Caco-2 (cell line): ENCODE measurements at regions not wholly inside any gene's neighbourhood (a gene's known extent, or its start where the extent isn't known, plus 50 kb on each side); places are given as distances from the start of the nearest gene placed in this dataset.
A peak's percentile ranks its signal among the peaks of the same experiment; 100 is the strongest.

Source experiments
- BruUV-seq: library from RNA; stranded (reverse); fragments of 400-500 nt; replicated peaks from 2 replicates; lab custom pipeline; 2021; lab: Mats Ljungman, UMichigan
- CTCF ChIA-PET: fragments of 300-600 bp; sonication (Branson Sonifier 250); formaldehyde crosslinking; loops from one replicate; lab custom pipeline; 2022; ENCODE audit warnings: antibody characterized with exemption; lab: Charles Lee
- POLR2A ChIA-PET: fragments of 300-600 bp; sonication (Branson Sonifier 250); formaldehyde crosslinking; loops from one replicate; lab custom pipeline; 2022; ENCODE audit warnings: antibody characterized with exemption; lab: Charles Lee
- DNase-seq, 2 experiments: peaks; one replicate each; pipeline versions ENCODE4 v3.0.0 to v3.0.0-alpha.2; 2020 to 2022
- H3K27me3 ChIP-seq: replicated peaks from 2 replicates; pipeline ENCODE4 v1.6.0; 2011; ENCODE audit warnings: low read length; ENCODE audit not compliant: control insufficient read depth, insufficient read depth
- H3K36me3 ChIP-seq: 2 replicates; pipeline ENCODE4 v1.5.1; 2011; ENCODE audit warnings: low read length; ENCODE audit not compliant: control insufficient read depth, insufficient read depth
- H3K4me1 ChIP-seq: fragments of 250-450 bp; sonication (Bioruptor Pico); 2 replicates; pipeline ENCODE4 v1.5.1; 2020; ENCODE audit warnings: mild to moderate bottlenecking
- H3K4me3 ChIP-seq: 2 replicates; pipeline ENCODE4 v1.5.1; 2011; ENCODE audit warnings: low read depth, mild to moderate bottlenecking, control low read depth, low read length
- H3K9me3 ChIP-seq: fragments of 250-450 bp; sonication (Bioruptor Pico); 2 replicates; pipeline ENCODE4 v1.5.1; 2020; ENCODE audit warnings: mild to moderate bottlenecking, moderate library complexity
- H3K27ac Mint-ChIP-seq: one replicate; pipeline ENCODE4 v1.8.0; 2022; ENCODE audit warnings: mixed read lengths; ENCODE audit not compliant: unreplicated experiment
- H3K27me3 Mint-ChIP-seq: one replicate; pipeline ENCODE4 v1.8.0; 2022; ENCODE audit warnings: mixed read lengths; ENCODE audit not compliant: insufficient read depth, unreplicated experiment
- H3K36me3 Mint-ChIP-seq: one replicate; pipeline ENCODE4 v1.8.0; 2022; ENCODE audit warnings: mild to moderate bottlenecking, mixed read lengths; ENCODE audit not compliant: insufficient read depth, unreplicated experiment
- H3K4me1 Mint-ChIP-seq: one replicate; pipeline ENCODE4 v1.8.0; 2022; ENCODE audit warnings: low read depth, mixed read lengths; ENCODE audit not compliant: unreplicated experiment
- H3K4me3 Mint-ChIP-seq: one replicate; pipeline ENCODE4 v1.8.0; 2022; ENCODE audit warnings: mild to moderate bottlenecking, moderate library complexity, mixed read lengths; ENCODE audit not compliant: unreplicated experiment
- H3K9me3 Mint-ChIP-seq: one replicate; pipeline ENCODE4 v1.8.0; 2022; ENCODE audit warnings: mixed read lengths; ENCODE audit not compliant: unreplicated experiment
- CTCF ChIP-seq, 2 experiments: fragments of 200-600 bp in 1 of 2; IDR thresholded peaks; 1 replicate in 1 of 2; 2 replicates in 1 of 2; pipeline versions ENCODE4 v1.5.1 to v1.8.0; 2011 to 2022; ENCODE audit warnings: antibody characterized with exemption in 1 of 2, control low read depth in 1 of 2, inconsistent platforms in 1 of 2, low read depth in 1 of 2, low read length in 1 of 2, mild to moderate bottlenecking in 1 of 2, moderate library complexity in 1 of 2; ENCODE audit not compliant: insufficient read depth in 1 of 2, severe bottlenecking in 1 of 2, unreplicated experiment in 1 of 2
- intact Hi-C: fragments of 100-400 bp; cut with micrococcal nuclease; formaldehyde crosslinking; loops from one replicate; pipeline ENCODE4 v1.10.0; 2022; ENCODE audit not compliant: unreplicated experiment

GRCh38 chr2:43164686-43165085 lies 61.7 kb downstream of the ZFP36L2 start:
- Mint-ChIP-seq H3K4me1 (peaks cover 63% of the 10 kb centered on the region), H3K9me3 (no peaks in the 10 kb centered on the region), H3K4me3 (peak overlapping the region; percentile 32), H3K36me3 (peaks cover 20% of the 10 kb centered on the region), H3K27me3 (no peaks in the 10 kb centered on the region), H3K27ac (peak overlapping the region; percentile 95)
- no peak overlapping the region for H3K4me3 ChIP-seq
- no peaks in the 10 kb centered on the region for H3K27me3 ChIP-seq
- no TSS peak for BruUV-seq
- POLR2A ChIA-PET: interaction anchor here (0.6 kb wide), 2 partner anchors 55 to 62 kb away, joined by 5 read pairs; partner anchors contain the start of gene ZFP36L2
- CTCF ChIA-PET: no interaction called here
- no peak for TF ChIP-seq CTCF (IDR thresholded peaks at IDR 0.05; ENCODE audit: insufficient read depth in 1 of 2, low read depth in 1 of 2, low read length in 1 of 2, severe bottlenecking in 1 of 2, unreplicated experiment in 1 of 2)
- H3K9me3 ChIP-seq: no peaks in the 10 kb centered on the region
- H3K36me3 ChIP-seq: no peaks in the 10 kb centered on the region
- DNase-seq: no peak
- intact Hi-C loops: loop anchor here (10.0 kb wide), 2 partner anchors 220 to 320 kb away; no protein-coding TSS in a partner anchor
- peaks cover 73% of the 10 kb centered on the region for H3K4me1 ChIP-seq

GRCh38 chr2:43163584-43164270 lies 62.7 kb downstream of the ZFP36L2 start:
- H3K27ac Mint-ChIP-seq: peak overlapping the region; percentile 95
- ChIA-PET CTCF (interaction anchor here (0.6 to 3.3 kb wide), 9 partner anchors 20 to 189 kb away, joined by 4 to 17 read pairs (median 6); no protein-coding TSS in a partner anchor), POLR2A (interaction anchor here (0.6 to 2.8 kb wide), 8 partner anchors 13 to 189 kb away, joined by 3 to 47 read pairs (median 8); partner anchors contain the start of gene ZFP36L2)
- no peaks in the 10 kb centered on the region for H3K9me3 ChIP-seq
- no peak overlapping the region for H3K4me3 ChIP-seq
- no peaks in the 10 kb centered on the region for H3K36me3 ChIP-seq
- no peak for TF ChIP-seq CTCF (IDR thresholded peaks at IDR 0.05; ENCODE audit: insufficient read depth in 1 of 2, low read depth in 1 of 2, low read length in 1 of 2, severe bottlenecking in 1 of 2, unreplicated experiment in 1 of 2)
- no peaks in the 10 kb centered on the region for H3K27me3 Mint-ChIP-seq
- peaks cover 60% of the 10 kb centered on the region for H3K4me1 Mint-ChIP-seq
- intact Hi-C loops: loop anchor here (1.0 to 10.0 kb wide), 7 partner anchors 31 to 321 kb away; partner anchors contain the start of gene ZFP36L2
- peak overlapping the region; percentile 56 for H3K4me3 Mint-ChIP-seq
- H3K9me3 Mint-ChIP-seq: no peaks in the 10 kb centered on the region
- no peak for DNase-seq
- BruUV-seq: no TSS peak
- H3K27me3 ChIP-seq: no peaks in the 10 kb centered on the region
- H3K4me1 ChIP-seq: peaks cover 70% of the 10 kb centered on the region
- H3K36me3 Mint-ChIP-seq: peaks cover 14% of the 10 kb centered on the region

GRCh38 chr2:43162511-43162776 lies 64.0 kb downstream of the ZFP36L2 start:
- Mint-ChIP-seq H3K4me1 (peaks cover 57% of the 10 kb centered on the region), H3K4me3 (peak overlapping the region; percentile 56), H3K27ac (peak overlapping the region; percentile 95), H3K9me3 (no peaks in the 10 kb centered on the region), H3K27me3 (no peaks in the 10 kb centered on the region), H3K36me3 (peaks cover 19% of the 10 kb centered on the region)
- peak in 1 of 2 experiments; percentile 6 for TF ChIP-seq CTCF (IDR thresholded peaks at IDR 0.05; ENCODE audit: insufficient read depth in 1 of 2, low read depth in 1 of 2, low read length in 1 of 2, severe bottlenecking in 1 of 2, unreplicated experiment in 1 of 2)
- POLR2A ChIA-PET: interaction anchor here (0.5 to 2.8 kb wide), 9 partner anchors 32 to 188 kb away, joined by 3 to 47 read pairs (median 9); partner anchors contain the start of gene ZFP36L2
- Histone ChIP-seq H3K4me3 (peak overlapping the region; percentile 19), H3K27me3 (no peaks in the 10 kb centered on the region), H3K9me3 (no peaks in the 10 kb centered on the region), H3K36me3 (no peaks in the 10 kb centered on the region), H3K4me1 (peaks cover 74% of the 10 kb centered on the region)
- intact Hi-C loops: loop anchor here (1.0 to 10.0 kb wide), 6 partner anchors 18 to 322 kb away; no protein-coding TSS in a partner anchor
- no peak for DNase-seq
- BruUV-seq: TSS peak; percentile 88
- CTCF ChIA-PET: interaction anchor here (0.9 to 3.3 kb wide), 12 partner anchors 19 to 216 kb away, joined by 3 to 17 read pairs (median 6); partner anchors contain the start of gene ZFP36L2
